IMR-90 (cell line): ENCODE measurements at regions not wholly inside any gene's neighbourhood (a gene's known extent, or its start where the extent isn't known, plus 50 kb on each side); places are given as distances from the start of the nearest gene placed in this dataset.

Experiments
- ATAC-seq: fragments of 200-7000 bp; cut with Tn5 transposase; 2 replicates; pipeline ENCODE4 v1.9.1; 2020; ENCODE audit warnings: low read depth, mild to moderate bottlenecking, moderate library complexity
- BruUV-seq: library from RNA; stranded (reverse); fragments of 400-500 nt; replicated peaks from 2 replicates; lab custom pipeline; 2021; lab: Mats Ljungman, UMichigan
- CTCF ChIA-PET: fragments of 300-600 bp; formaldehyde crosslinking; extraction: SDS; loops from one replicate; lab custom pipeline; 2021; ENCODE audit warnings: antibody characterized with exemption; lab: Yijun Ruan, JAX
- POLR2A ChIA-PET: fragments of 300-600 bp; sonication (Branson Sonifier 250); formaldehyde crosslinking; loops from one replicate; lab custom pipeline; 2022; ENCODE audit warnings: antibody characterized with exemption; ENCODE audit not compliant: unreplicated experiment; lab: Charles Lee
- DNase-seq: peaks from one replicate; pipeline ENCODE4 v3.0.0; 2013
- H2AFZ ChIP-seq: replicated peaks from 2 replicates; pipeline ENCODE3; 2013; ENCODE audit warnings: low read length, mild to moderate bottlenecking; ENCODE audit not compliant: poor library complexity
- H2AK5ac ChIP-seq: 2 replicates; pipeline ENCODE4 v1.6.1; 2013; ENCODE audit warnings: low read depth, low read length, inconsistent platforms
- H2AK9ac ChIP-seq: replicated peaks from 2 replicates; pipeline ENCODE3; 2013; ENCODE audit warnings: mild to moderate bottlenecking, low read depth, low read length, moderate library complexity; ENCODE audit not compliant: poor library complexity
- H2BK120ac ChIP-seq: 2 replicates; pipeline ENCODE4 v1.6.1; 2013; ENCODE audit warnings: low read depth, low read length, inconsistent platforms
- H2BK15ac ChIP-seq: 3 replicates; pipeline ENCODE4 v1.6.1; 2013; ENCODE audit warnings: low read depth, low read length, inconsistent platforms
- H2BK20ac ChIP-seq: 2 replicates; pipeline ENCODE4 v1.6.1; 2013; ENCODE audit warnings: low read depth, mild to moderate bottlenecking, inconsistent platforms, low read length, moderate library complexity
- H2BK5ac ChIP-seq: 2 replicates; pipeline ENCODE4 v1.6.1; 2013; ENCODE audit warnings: mild to moderate bottlenecking, low read depth, low read length, inconsistent platforms; ENCODE audit not compliant: poor library complexity, severe bottlenecking
- H3K14ac ChIP-seq: replicated peaks from 2 replicates; pipeline ENCODE4 v1.6.1; 2013; ENCODE audit warnings: low read depth, low read length, inconsistent platforms
- H3K18ac ChIP-seq: 2 replicates; pipeline ENCODE4 v1.6.1; 2013; ENCODE audit warnings: low read depth, low read length, control low read depth
- H3K23ac ChIP-seq: 2 replicates; pipeline ENCODE4 v1.6.1; 2013; ENCODE audit warnings: low read depth, low read length, inconsistent platforms
- H3K27ac ChIP-seq: 2 replicates; pipeline ENCODE4 v1.5.1; 2013; ENCODE audit warnings: mild to moderate bottlenecking, control low read depth, low read length; ENCODE audit not compliant: insufficient read depth
- H3K27me3 ChIP-seq: 2 replicates; pipeline ENCODE4 v1.6.1; 2013; ENCODE audit warnings: low read length; ENCODE audit not compliant: control insufficient read depth, insufficient read depth
- H3K36me3 ChIP-seq: 2 replicates; pipeline ENCODE4 v1.6.1; 2013; ENCODE audit warnings: low read length, mixed read lengths; ENCODE audit not compliant: control insufficient read depth, insufficient read depth
- H3K4ac ChIP-seq: 2 replicates; pipeline ENCODE4 v1.6.1; 2013; ENCODE audit warnings: low read depth, low read length, inconsistent platforms
- H3K4me1 ChIP-seq: 2 replicates; pipeline ENCODE4 v1.6.1; 2013; ENCODE audit warnings: low read length, mixed read lengths; ENCODE audit not compliant: control insufficient read depth, insufficient read depth
- H3K4me2 ChIP-seq: 2 replicates; pipeline ENCODE4 v1.6.1; 2013; ENCODE audit warnings: low read depth, mild to moderate bottlenecking, control low read depth, low read length, moderate library complexity
- H3K4me3 ChIP-seq: 2 replicates; pipeline ENCODE4 v1.5.1; 2013; ENCODE audit warnings: low read depth, mild to moderate bottlenecking, control low read depth, low read length, moderate library complexity; ENCODE audit not compliant: insufficient read depth
- H3K56ac ChIP-seq: 2 replicates; pipeline ENCODE4 v1.6.1; 2013; ENCODE audit warnings: low read length, inconsistent platforms; ENCODE audit not compliant: insufficient read depth; ENCODE audit errors: extremely low read depth
- H3K79me1 ChIP-seq, 2 experiments: 2 replicates each; pipeline ENCODE4 v1.6.1; 2013; ENCODE audit warnings: low read length in 2 of 2, inconsistent platforms in 1 of 2, low read depth in 1 of 2
- H3K9ac ChIP-seq: 2 replicates; pipeline ENCODE4 v1.6.1; 2013; ENCODE audit warnings: low read depth, low read length, control low read depth
- H3K9me1 ChIP-seq: 2 replicates; pipeline ENCODE4 v1.6.1; 2013; ENCODE audit warnings: low read length, inconsistent platforms; ENCODE audit not compliant: insufficient read depth
- H3K9me3 ChIP-seq: 2 replicates; pipeline ENCODE4 v1.6.1; 2013; ENCODE audit warnings: low read length; ENCODE audit not compliant: control insufficient read depth, insufficient read depth
- H4K20me1 ChIP-seq: 2 replicates; pipeline ENCODE4 v1.6.1; 2013; ENCODE audit warnings: low read length, inconsistent platforms; ENCODE audit not compliant: insufficient read depth
- H4K5ac ChIP-seq: 2 replicates; pipeline ENCODE4 v1.6.1; 2013; ENCODE audit warnings: mild to moderate bottlenecking, low read depth, low read length, control low read depth
- H4K8ac ChIP-seq, 2 experiments: 2 replicates each; pipeline ENCODE4 v1.6.1; 2013; ENCODE audit warnings: low read depth in 2 of 2, low read length in 2 of 2, control low read depth in 1 of 2, inconsistent platforms in 1 of 2
- H4K91ac ChIP-seq: 2 replicates; pipeline ENCODE4 v1.6.1; 2013; ENCODE audit warnings: low read depth, low read length, inconsistent platforms; ENCODE audit not compliant: insufficient read depth
- BHLHE40 ChIP-seq: fragments of 150-350 bp; IDR thresholded peaks from 2 replicates; pipeline ENCODE4 v1.6.1; 2016; ENCODE audit warnings: mild to moderate bottlenecking, low read depth, low read length
- CEBPB ChIP-seq: IDR thresholded peaks from 2 replicates; pipeline ENCODE4 v1.6.1; 2012; ENCODE audit warnings: low read depth, low read length, improper control_type of control experiment
- CHD1 ChIP-seq: IDR thresholded peaks from 2 replicates; pipeline ENCODE4 v1.6.1; 2012; ENCODE audit warnings: low read depth, low read length, improper control_type of control experiment
- ELK1 ChIP-seq: fragments of 150-350 bp; IDR thresholded peaks from 2 replicates; pipeline ENCODE4 v1.6.1; 2016; ENCODE audit warnings: low read depth, mild to moderate bottlenecking, low read length, moderate library complexity, borderline replicate concordance
- FOS ChIP-seq: fragments of 150-350 bp; IDR thresholded peaks from 2 replicates; pipeline ENCODE4 v1.6.1; 2016; ENCODE audit warnings: low read depth, low read length
- MAFK ChIP-seq: IDR thresholded peaks from 2 replicates; pipeline ENCODE4 v1.6.1; 2012; ENCODE audit warnings: low read depth, low read length, improper control_type of control experiment
- MAZ ChIP-seq: IDR thresholded peaks from 2 replicates; pipeline ENCODE4 v1.6.1; 2012; ENCODE audit warnings: low read depth, mild to moderate bottlenecking, low read length, improper control_type of control experiment, moderate library complexity, borderline replicate concordance
- MXI1 ChIP-seq: IDR thresholded peaks from 2 replicates; pipeline ENCODE4 v1.6.1; 2012; ENCODE audit warnings: low read depth, mild to moderate bottlenecking, low read length, moderate library complexity, borderline replicate concordance
- NFE2L2 ChIP-seq: fragments of 150-350 bp; IDR thresholded peaks from 2 replicates; pipeline ENCODE4 v1.6.1; 2016; ENCODE audit warnings: low read depth, mild to moderate bottlenecking, low read length
- POLR2A ChIP-seq: IDR thresholded peaks from 2 replicates; pipeline ENCODE4 v1.6.1; 2012; ENCODE audit warnings: mild to moderate bottlenecking, low read depth, low read length
- RAD21 ChIP-seq: IDR thresholded peaks from 2 replicates; pipeline ENCODE4 v1.6.1; 2012; ENCODE audit warnings: low read length, improper control_type of control experiment
- RCOR1 ChIP-seq: IDR thresholded peaks from 2 replicates; pipeline ENCODE4 v1.6.1; 2012; ENCODE audit warnings: mild to moderate bottlenecking, low read length, improper control_type of control experiment; ENCODE audit not compliant: insufficient replicate concordance
- RFX5 ChIP-seq: IDR thresholded peaks from 2 replicates; pipeline ENCODE4 v1.8.0; 2012; ENCODE audit warnings: low read depth, mild to moderate bottlenecking, low read length, moderate library complexity
- SMC3 ChIP-seq: fragments of 150-350 bp; IDR thresholded peaks from 2 replicates; pipeline ENCODE4 v1.6.1; 2016; ENCODE audit warnings: low read depth, mild to moderate bottlenecking, antibody characterized with exemption, low read length, moderate library complexity
- WGBS, 2 experiments: methylation state at CpG; one replicate each; pipeline versions ENCODE4 v1.1.5 to v1.1.7; 2013; ENCODE audit warnings: missing lambda C conversion rate in 2 of 2; ENCODE audit not compliant: insufficient read length in 1 of 2; ENCODE audit errors: extremely low coverage in 2 of 2; 5-methylcytosine and 5-hydroxymethylcytosine counted together
- dilution Hi-C: fragments of 300-500 bp; cut with HindIII; formaldehyde crosslinking; loops from one replicate; pipeline ENCODE4 v1.14.3; 2018; ENCODE audit warnings: low sequenced_read_pairs; ENCODE audit not compliant: unreplicated experiment
- in situ Hi-C: fragments of 300-500 bp; cut with MboI; formaldehyde crosslinking; loops from 3 replicates; pipeline ENCODE4 v1.14.3; 2019; ENCODE audit warnings: low sequenced_read_pairs, inconsistent platforms, mixed read lengths
- intact Hi-C: fragments of 100-400 bp; cut with micrococcal nuclease; formaldehyde crosslinking; loops from 2 replicates; pipeline ENCODE4 v1.10.0; 2022
- TF ChIP-seq, protein P1 (sequence below): fragments of 150-350 bp; IDR thresholded peaks from 2 replicates; pipeline ENCODE4 v1.6.1; 2017; ENCODE audit warnings: mild to moderate bottlenecking, antibody characterized with exemption, low read length, low read depth
- TF ChIP-seq, protein P2 (sequence below): conservative IDR thresholded peaks from 2 replicates; pipeline ENCODE4 v1.5.1; 2012; ENCODE audit warnings: mild to moderate bottlenecking, low read depth, low read length, improper control_type of control experiment

DNA sequence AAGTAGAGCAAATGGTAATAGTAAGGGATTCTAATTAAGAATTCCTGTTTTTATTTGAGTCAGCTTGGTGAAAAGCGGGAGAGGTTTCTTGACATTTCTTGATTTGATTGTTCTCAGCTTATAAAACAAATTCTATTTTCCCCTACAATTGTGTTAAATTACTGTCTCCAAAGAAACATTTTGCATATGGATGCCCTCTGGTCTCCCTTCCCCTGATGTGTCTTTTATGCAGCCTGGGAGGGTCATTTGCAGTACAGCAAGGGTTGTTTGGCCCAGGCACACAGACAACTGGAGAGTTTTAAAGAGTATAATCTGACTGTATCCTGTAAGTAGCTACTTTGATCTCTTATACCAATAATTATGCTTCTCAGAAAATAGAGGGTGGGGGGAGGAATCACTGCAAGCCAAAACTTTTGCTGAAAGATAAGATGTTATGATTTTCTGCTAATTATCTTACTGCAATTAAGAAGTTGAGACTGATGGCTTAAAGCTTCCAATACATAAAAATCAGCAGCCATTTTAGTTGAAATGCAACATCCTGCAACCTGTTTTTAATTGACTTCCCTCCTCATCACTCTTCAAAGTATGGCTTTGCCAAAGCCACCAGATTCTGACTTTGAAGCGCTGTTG lies 204.1 kb upstream of the SEMA6A start:
- Histone ChIP-seq H3K23ac (no peak overlapping the region), H3K14ac (no peak overlapping the region), H3K27me3 (no peaks in the 10 kb centered on the region), H3K4me1 (no peaks in the 10 kb centered on the region), H4K20me1 (no peaks in the 10 kb centered on the region), H3K36me3 (no peaks in the 10 kb centered on the region), H3K4me2 (no peak overlapping the region), H2BK120ac (no peak overlapping the region), H2AFZ (no peak overlapping the region), H3K56ac (no peak overlapping the region), H3K27ac (no peak overlapping the region), H2AK5ac (no peak overlapping the region), H2BK15ac (no peak overlapping the region), H3K9me3 (peaks cover 5% of the 10 kb centered on the region; the same call in 1 of the 2 replicates), H2BK20ac (no peak overlapping the region), H3K79me1 (no peaks in the 10 kb centered on the region), H2AK9ac (no peak overlapping the region), H2BK5ac (no peak overlapping the region), H4K5ac (no peak overlapping the region), H4K8ac (no peak overlapping the region), H3K4ac (no peak overlapping the region), H3K9ac (no peak overlapping the region), H3K4me3 (no peak overlapping the region), H4K91ac (no peak overlapping the region), H3K18ac (no peak overlapping the region), H3K9me1 (no peaks in the 10 kb centered on the region)
- ChIA-PET POLR2A (no interaction called here), CTCF (interaction anchor here (0.5 kb wide), 1 partner anchor 714 kb away, joined by 5 read pairs; no protein-coding TSS in a partner anchor)
- DNase-seq (no peak), ATAC-seq (no peak)
- TF ChIP-seq MAFK, result no peak
- TF ChIP-seq CEBPB, result no peak
- TF ChIP-seq RCOR1, result no peak
- no peak for TF ChIP-seq MAZ
- TF ChIP-seq BHLHE40, result no peak
- no peak for TF ChIP-seq NFE2L2
- no peak for TF ChIP-seq SMC3
- TF ChIP-seq, protein P1, sequence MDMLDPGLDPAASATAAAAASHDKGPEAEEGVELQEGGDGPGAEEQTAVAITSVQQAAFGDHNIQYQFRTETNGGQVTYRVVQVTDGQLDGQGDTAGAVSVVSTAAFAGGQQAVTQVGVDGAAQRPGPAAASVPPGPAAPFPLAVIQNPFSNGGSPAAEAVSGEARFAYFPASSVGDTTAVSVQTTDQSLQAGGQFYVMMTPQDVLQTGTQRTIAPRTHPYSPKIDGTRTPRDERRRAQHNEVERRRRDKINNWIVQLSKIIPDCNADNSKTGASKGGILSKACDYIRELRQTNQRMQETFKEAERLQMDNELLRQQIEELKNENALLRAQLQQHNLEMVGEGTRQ, result no peak
- TF ChIP-seq RAD21, result no peak
- no peak for TF ChIP-seq ELK1
- TF ChIP-seq, protein P2, sequence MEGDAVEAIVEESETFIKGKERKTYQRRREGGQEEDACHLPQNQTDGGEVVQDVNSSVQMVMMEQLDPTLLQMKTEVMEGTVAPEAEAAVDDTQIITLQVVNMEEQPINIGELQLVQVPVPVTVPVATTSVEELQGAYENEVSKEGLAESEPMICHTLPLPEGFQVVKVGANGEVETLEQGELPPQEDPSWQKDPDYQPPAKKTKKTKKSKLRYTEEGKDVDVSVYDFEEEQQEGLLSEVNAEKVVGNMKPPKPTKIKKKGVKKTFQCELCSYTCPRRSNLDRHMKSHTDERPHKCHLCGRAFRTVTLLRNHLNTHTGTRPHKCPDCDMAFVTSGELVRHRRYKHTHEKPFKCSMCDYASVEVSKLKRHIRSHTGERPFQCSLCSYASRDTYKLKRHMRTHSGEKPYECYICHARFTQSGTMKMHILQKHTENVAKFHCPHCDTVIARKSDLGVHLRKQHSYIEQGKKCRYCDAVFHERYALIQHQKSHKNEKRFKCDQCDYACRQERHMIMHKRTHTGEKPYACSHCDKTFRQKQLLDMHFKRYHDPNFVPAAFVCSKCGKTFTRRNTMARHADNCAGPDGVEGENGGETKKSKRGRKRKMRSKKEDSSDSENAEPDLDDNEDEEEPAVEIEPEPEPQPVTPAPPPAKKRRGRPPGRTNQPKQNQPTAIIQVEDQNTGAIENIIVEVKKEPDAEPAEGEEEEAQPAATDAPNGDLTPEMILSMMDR, result no peak
- no peak for TF ChIP-seq CHD1
- no peak for TF ChIP-seq POLR2A
- no peak for TF ChIP-seq FOS
- TF ChIP-seq RFX5, result no peak
- TF ChIP-seq MXI1, result no peak
- dilution Hi-C loops, result no loop called here
- in situ Hi-C loops, result no loop called here
- intact Hi-C loops, result no loop called here
- no TSS peak for BruUV-seq
- WGBS, 2 experiments, result no CpG with 5 or more reads among the region's 2 CpGs
